Natural killer cell (primary cell): ENCODE measurements at regions not wholly inside any gene's neighbourhood (a gene's known extent, or its start where the extent isn't known, plus 50 kb on each side); places are given as distances from the start of the nearest gene placed in this dataset.

Source experiments
- ATAC-seq, 3 donors: fragments of 150-1000 bp in 2 of 3; fragments of 200-7000 bp in 1 of 3; cut with Tn5 transposase; 1 replicate in 1 of 3; 2 replicates in 2 of 3; pipeline ENCODE4 v1.10.0; 2021; ENCODE audit warnings: mild to moderate bottlenecking in 2 of 3, moderate library complexity in 2 of 3
- DNase-seq, 2 donors: peaks; one replicate each; pipeline versions ENCODE4 v3.0.0 to v3.0.0-alpha.2; 2013 to 2021; ENCODE audit warnings: mixed read lengths in 1 of 2
- H3K27ac ChIP-seq: one replicate; pipeline ENCODE4 v1.5.1; 2013; ENCODE audit warnings: mild to moderate bottlenecking, low read length
- H3K27me3 ChIP-seq: one replicate; pipeline ENCODE4 v1.6.1; 2013; ENCODE audit warnings: low read length; ENCODE audit not compliant: control insufficient read depth, insufficient read depth
- H3K36me3 ChIP-seq: one replicate; pipeline ENCODE4 v1.6.1; 2013; ENCODE audit warnings: low read length; ENCODE audit not compliant: control insufficient read depth, insufficient read depth
- H3K4me1 ChIP-seq: one replicate; pipeline ENCODE4 v1.6.1; 2013; ENCODE audit warnings: low read length; ENCODE audit not compliant: control insufficient read depth, insufficient read depth
- H3K4me3 ChIP-seq: one replicate; pipeline ENCODE4 v1.5.1; 2013; ENCODE audit warnings: low read length
- H3K9me3 ChIP-seq: one replicate; pipeline ENCODE4 v1.6.1; 2013; ENCODE audit warnings: low read length; ENCODE audit not compliant: control insufficient read depth, insufficient read depth
- H3K27ac Mint-ChIP-seq, 2 donors: one replicate each; pipeline ENCODE4 v1.8.0; 2022; ENCODE audit warnings: mild to moderate bottlenecking in 2 of 2, mixed read lengths in 2 of 2, moderate library complexity in 1 of 2
- H3K27me3 Mint-ChIP-seq, 2 donors: one replicate each; pipeline ENCODE4 v1.8.0; 2022; ENCODE audit warnings: low read depth in 2 of 2, mixed read lengths in 2 of 2
- H3K36me3 Mint-ChIP-seq: one replicate; pipeline ENCODE4 v1.8.0; 2022; ENCODE audit warnings: mixed read lengths
- H3K4me1 Mint-ChIP-seq, 2 donors: one replicate each; pipeline ENCODE4 v1.8.0; 2022; ENCODE audit warnings: mixed read lengths in 2 of 2
- H3K4me3 Mint-ChIP-seq: one replicate; pipeline ENCODE4 v1.8.0; 2022; ENCODE audit warnings: mild to moderate bottlenecking, moderate library complexity, mixed read lengths
- H3K9me3 Mint-ChIP-seq, 2 donors: one replicate each; pipeline ENCODE4 v1.8.0; 2022; ENCODE audit warnings: mixed read lengths in 2 of 2
- WGBS: methylation state at CpG from one replicate; pipeline ENCODE4 v1.1.7; 2013; ENCODE audit warnings: missing lambda C conversion rate; ENCODE audit not compliant: insufficient coverage; 5-methylcytosine and 5-hydroxymethylcytosine counted together
- intact Hi-C: fragments of 100-400 bp; cut with micrococcal nuclease; formaldehyde crosslinking; loops from one replicate; pipeline ENCODE4 v1.14.2; 2022
- TF ChIP-seq, protein P1 (sequence below): fragments of 200-600 bp; IDR thresholded peaks from one replicate; pipeline ENCODE4 v1.8.0; 2022; ENCODE audit warnings: antibody characterized with exemption

DNA sequence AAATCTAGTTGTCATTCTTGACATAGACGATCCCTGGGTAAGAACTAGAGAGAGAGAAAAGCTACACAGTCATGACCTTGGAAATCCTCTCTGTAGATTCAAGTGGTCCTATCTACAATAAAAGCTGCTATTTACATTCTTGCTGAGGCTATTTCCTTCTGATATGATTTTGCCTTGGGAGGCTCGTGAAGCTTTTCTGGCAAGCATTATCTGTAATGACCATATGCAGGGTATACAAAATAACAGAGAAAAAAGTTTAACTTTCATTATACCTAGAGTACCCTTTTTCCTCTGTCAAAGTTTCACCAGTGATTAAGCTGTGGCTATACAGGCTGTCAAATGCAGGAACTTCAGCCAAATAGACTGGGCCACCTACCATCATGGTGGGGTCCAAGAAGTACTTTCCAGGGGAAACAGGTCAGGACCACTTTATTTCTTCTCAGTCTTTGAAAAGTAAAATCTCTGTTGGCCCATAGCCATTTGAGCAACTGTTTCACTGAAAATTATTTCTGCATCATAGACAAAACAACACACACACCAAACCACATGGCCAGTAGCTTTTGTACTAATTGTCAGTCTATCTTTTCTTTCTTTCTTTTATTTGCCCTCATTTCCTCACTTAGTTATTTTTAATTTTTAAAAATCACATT, 677.0 kb upstream of the ID4 start:
- peaks cover 3 to 12% of the 10 kb centered on the region in 2 donors for H3K9me3 Mint-ChIP-seq
- H3K9me3 ChIP-seq = no peaks in the 10 kb centered on the region
- H3K4me3 ChIP-seq = no peak overlapping the region
- H3K4me3 Mint-ChIP-seq = no peak overlapping the region
- H3K4me1 ChIP-seq = no peaks in the 10 kb centered on the region
- no peaks in the 10 kb centered on the region for H3K36me3 ChIP-seq
- ATAC-seq (no peak), DNase-seq (no peak)
- no peaks in the 10 kb centered on the region for H3K27me3 Mint-ChIP-seq
- no peaks in the 10 kb centered on the region for H3K4me1 Mint-ChIP-seq
- H3K36me3 Mint-ChIP-seq = no peaks in the 10 kb centered on the region
- TF ChIP-seq, protein P1, sequence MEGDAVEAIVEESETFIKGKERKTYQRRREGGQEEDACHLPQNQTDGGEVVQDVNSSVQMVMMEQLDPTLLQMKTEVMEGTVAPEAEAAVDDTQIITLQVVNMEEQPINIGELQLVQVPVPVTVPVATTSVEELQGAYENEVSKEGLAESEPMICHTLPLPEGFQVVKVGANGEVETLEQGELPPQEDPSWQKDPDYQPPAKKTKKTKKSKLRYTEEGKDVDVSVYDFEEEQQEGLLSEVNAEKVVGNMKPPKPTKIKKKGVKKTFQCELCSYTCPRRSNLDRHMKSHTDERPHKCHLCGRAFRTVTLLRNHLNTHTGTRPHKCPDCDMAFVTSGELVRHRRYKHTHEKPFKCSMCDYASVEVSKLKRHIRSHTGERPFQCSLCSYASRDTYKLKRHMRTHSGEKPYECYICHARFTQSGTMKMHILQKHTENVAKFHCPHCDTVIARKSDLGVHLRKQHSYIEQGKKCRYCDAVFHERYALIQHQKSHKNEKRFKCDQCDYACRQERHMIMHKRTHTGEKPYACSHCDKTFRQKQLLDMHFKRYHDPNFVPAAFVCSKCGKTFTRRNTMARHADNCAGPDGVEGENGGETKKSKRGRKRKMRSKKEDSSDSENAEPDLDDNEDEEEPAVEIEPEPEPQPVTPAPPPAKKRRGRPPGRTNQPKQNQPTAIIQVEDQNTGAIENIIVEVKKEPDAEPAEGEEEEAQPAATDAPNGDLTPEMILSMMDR = no peak
- WGBS = 77% methylated on average over 2 of the region's 2 CpGs
- H3K27ac ChIP-seq = no peak overlapping the region
- H3K27ac Mint-ChIP-seq = no peak overlapping the region
- intact Hi-C loops = no loop called here
- H3K27me3 ChIP-seq = no peaks in the 10 kb centered on the region

DNA sequence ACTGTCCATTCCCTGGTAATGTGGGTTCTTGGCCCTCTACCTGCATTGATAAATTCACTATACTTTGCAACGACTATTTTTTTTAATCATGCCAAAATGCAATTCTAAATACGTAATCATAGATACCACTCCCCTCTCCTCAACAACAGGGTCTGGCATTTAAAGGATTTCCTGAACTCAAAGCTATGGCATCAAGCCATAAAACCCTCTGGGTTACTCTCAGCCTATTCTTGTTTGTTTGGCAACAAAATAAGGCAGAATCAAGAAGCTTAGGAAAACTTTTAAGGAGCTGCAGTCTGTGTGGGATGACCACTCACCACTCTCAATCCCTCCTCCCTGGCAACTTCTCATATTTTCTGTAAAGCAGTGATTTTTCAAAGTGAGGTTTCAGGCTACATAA, 669.9 kb upstream of the ID4 start:
- TF ChIP-seq, protein P1 = no peak
- H3K27ac ChIP-seq = no peak overlapping the region
- no peak for DNase-seq

DNA sequence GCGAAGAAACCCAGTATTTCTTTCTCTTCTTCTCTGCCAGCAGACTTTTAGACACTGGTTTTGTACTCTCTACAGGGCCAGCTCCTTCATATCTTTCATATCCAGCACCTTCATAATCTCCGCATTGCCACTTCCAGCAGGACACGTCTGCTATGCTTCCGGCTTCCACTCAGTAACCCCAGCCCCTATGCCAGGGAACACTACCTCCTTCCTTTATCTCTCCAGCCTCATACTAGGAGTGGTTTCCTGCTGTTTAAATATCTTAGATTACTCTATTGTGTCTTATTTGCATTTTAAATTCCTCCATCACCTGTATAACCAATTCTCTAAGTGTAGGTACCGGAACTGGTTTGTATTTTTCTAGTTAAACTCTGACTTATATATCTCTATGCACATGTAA, 667.8 kb upstream of the ID4 start:
- no peak overlapping the region for H3K4me3 Mint-ChIP-seq
- DNase-seq (no peak), ATAC-seq (no peak)
- Histone ChIP-seq H3K27me3 (no peaks in the 10 kb centered on the region), H3K4me1 (no peaks in the 10 kb centered on the region), H3K36me3 (no peaks in the 10 kb centered on the region), H3K9me3 (peaks cover 3% of the 10 kb centered on the region), H3K4me3 (no peak overlapping the region), H3K27ac (no peak overlapping the region)
- WGBS = 55% methylated on average over 4 of the region's 5 CpGs
- no peaks in the 10 kb centered on the region for H3K27me3 Mint-ChIP-seq
- no peaks in the 10 kb centered on the region for H3K36me3 Mint-ChIP-seq
- no peak overlapping the region for H3K27ac Mint-ChIP-seq
- intact Hi-C loops = no loop called here
- TF ChIP-seq, protein P1 = no peak
- H3K9me3 Mint-ChIP-seq = peaks cover 10 to 15% of the 10 kb centered on the region in 2 donors
- H3K4me1 Mint-ChIP-seq = no peaks in the 10 kb centered on the region

More for the DNA sequence above, 669.9 kb upstream of the ID4 start:
- no peak overlapping the region for H3K4me3 Mint-ChIP-seq
- H3K36me3 ChIP-seq = no peaks in the 10 kb centered on the region
- no peaks in the 10 kb centered on the region for H3K4me1 Mint-ChIP-seq
- no peaks in the 10 kb centered on the region for H3K27me3 ChIP-seq
- H3K9me3 ChIP-seq = peaks cover 3% of the 10 kb centered on the region
- no peaks in the 10 kb centered on the region for H3K36me3 Mint-ChIP-seq
- H3K9me3 Mint-ChIP-seq = peaks cover 7 to 13% of the 10 kb centered on the region in 2 donors
- intact Hi-C loops = no loop called here
- H3K27me3 Mint-ChIP-seq = no peaks in the 10 kb centered on the region
- H3K4me1 ChIP-seq = no peaks in the 10 kb centered on the region
- no peak overlapping the region for H3K27ac Mint-ChIP-seq
- H3K4me3 ChIP-seq = no peak overlapping the region
- ATAC-seq = no peak
- 34% methylated on average over 2 of the region's 2 CpGs for WGBS

DNA sequence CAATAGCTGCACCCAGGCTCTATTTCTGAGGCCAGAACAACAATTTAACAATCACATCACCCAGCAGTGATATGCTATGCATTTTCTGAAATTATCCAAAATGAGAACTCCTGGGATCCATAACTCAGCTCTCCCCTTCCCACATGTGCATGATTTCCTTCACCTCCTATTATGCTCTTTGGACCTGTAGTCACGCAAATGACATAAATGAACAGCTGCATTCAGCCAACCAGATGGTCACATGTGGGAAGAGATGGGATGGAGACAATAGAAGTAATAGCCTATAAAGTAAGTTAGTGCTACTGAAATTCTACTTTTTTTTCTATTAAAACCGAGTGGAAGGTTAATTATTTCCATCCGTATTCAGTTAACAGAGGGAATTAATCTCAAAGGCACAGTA, 662.1 kb upstream of the ID4 start:
- TF ChIP-seq, protein P1 = no peak
- Histone ChIP-seq H3K36me3 (no peaks in the 10 kb centered on the region), H3K9me3 (peaks cover 3% of the 10 kb centered on the region), H3K27ac (no peak overlapping the region), H3K4me1 (no peaks in the 10 kb centered on the region), H3K4me3 (no peak overlapping the region), H3K27me3 (no peaks in the 10 kb centered on the region)
- no peak for DNase-seq
- Mint-ChIP-seq H3K27me3 (no peaks in the 10 kb centered on the region), H3K27ac (no peak overlapping the region), H3K9me3 (peaks cover 14 to 16% of the 10 kb centered on the region in 2 donors), H3K4me3 (no peak overlapping the region), H3K4me1 (no peaks in the 10 kb centered on the region), H3K36me3 (no peaks in the 10 kb centered on the region)
- ATAC-seq = no peak
- intact Hi-C loops = no loop called here
- 90% methylated on average over 2 of the region's 3 CpGs for WGBS
